ENCODE measurements at regions not wholly inside any gene's neighbourhood (a gene's known extent, or its start where the extent isn't known, plus 50 kb on each side); places are given as distances from the start of the nearest gene placed in this dataset.

DNA sequence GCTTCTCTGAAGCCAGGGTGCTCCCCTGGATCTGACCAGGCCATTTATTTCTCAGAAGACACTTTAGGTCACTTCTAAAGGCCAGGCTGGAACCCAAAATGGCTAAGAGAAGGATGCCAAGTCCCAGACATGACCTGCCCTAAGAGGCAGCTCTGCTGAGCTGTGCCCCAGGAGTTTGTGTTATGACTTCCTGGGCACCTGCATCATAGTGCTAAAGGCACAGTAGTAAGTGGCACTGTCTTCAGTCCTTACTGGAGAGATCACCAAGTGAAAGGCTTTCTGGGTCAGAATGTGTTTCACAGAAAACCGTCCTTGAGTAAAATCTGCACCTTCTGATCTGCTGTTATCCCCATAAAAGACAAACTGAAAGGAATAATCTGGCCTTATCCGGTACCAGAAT, 120.2 kb downstream of the DAD1 start:
- WGBS, 2 donors = 71 to 95% methylated on average over 2 of the region's 2 CpGs
- no peaks in the 10 kb centered on the region for H3K36me3 ChIP-seq
- no peak for TF ChIP-seq POLR2A (IDR thresholded peaks at IDR 0.05)
- TF ChIP-seq, protein P1, sequence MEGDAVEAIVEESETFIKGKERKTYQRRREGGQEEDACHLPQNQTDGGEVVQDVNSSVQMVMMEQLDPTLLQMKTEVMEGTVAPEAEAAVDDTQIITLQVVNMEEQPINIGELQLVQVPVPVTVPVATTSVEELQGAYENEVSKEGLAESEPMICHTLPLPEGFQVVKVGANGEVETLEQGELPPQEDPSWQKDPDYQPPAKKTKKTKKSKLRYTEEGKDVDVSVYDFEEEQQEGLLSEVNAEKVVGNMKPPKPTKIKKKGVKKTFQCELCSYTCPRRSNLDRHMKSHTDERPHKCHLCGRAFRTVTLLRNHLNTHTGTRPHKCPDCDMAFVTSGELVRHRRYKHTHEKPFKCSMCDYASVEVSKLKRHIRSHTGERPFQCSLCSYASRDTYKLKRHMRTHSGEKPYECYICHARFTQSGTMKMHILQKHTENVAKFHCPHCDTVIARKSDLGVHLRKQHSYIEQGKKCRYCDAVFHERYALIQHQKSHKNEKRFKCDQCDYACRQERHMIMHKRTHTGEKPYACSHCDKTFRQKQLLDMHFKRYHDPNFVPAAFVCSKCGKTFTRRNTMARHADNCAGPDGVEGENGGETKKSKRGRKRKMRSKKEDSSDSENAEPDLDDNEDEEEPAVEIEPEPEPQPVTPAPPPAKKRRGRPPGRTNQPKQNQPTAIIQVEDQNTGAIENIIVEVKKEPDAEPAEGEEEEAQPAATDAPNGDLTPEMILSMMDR (IDR thresholded peaks at IDR 0.05) = no peak
- no peak overlapping the region for H3K27ac ChIP-seq
- no peaks in the 10 kb centered on the region for H3K27me3 ChIP-seq
- H3K9me3 ChIP-seq = no peaks in the 10 kb centered on the region
- H3K4me3 ChIP-seq (replicated peaks in 1 of 3) = no peak overlapping the region
- DNase-seq = no peak
- peaks cover 0 to 7% of the 10 kb centered on the region in 2 donors for H3K4me1 ChIP-seq
- intact Hi-C loops (cut with DNase I) = no loop called here

DNA sequence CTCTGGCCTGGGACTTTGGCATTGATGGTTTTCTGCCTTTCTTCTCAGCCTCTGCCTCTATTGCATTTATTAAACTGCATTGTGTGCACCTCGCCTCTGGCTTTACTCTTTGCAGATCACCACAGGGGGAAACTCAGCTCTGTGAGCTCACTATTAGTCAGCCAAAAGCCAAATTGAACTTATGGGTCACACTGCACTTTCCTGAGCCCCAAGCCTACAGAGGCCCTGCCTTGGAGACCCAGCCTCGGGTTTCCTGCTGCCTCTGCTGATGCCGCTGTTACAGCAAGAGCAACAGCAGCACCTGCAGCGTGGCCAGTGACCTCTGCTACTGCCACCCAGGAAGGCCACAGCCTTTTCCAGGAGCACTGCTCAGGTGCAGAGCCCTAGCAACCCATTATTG, 122.5 kb downstream of the DAD1 start:
- no peak overlapping the region for H3K4me3 ChIP-seq (replicated peaks in 1 of 3)
- no peaks in the 10 kb centered on the region for H3K36me3 ChIP-seq
- no peaks in the 10 kb centered on the region for H3K9me3 ChIP-seq
- no peak overlapping the region for H3K27ac ChIP-seq
- 82 to 95% methylated on average over 4 of the region's 4 CpGs for WGBS, 2 donors
- TF ChIP-seq, protein P1 (IDR thresholded peaks at IDR 0.05) = no peak
- no peak for TF ChIP-seq POLR2A (IDR thresholded peaks at IDR 0.05)
- H3K4me1 ChIP-seq = peaks cover 0 to 2% of the 10 kb centered on the region in 2 donors
- intact Hi-C loops (cut with DNase I) = no loop called here
- no peaks in the 10 kb centered on the region for H3K27me3 ChIP-seq
- no peak for DNase-seq

DNA sequence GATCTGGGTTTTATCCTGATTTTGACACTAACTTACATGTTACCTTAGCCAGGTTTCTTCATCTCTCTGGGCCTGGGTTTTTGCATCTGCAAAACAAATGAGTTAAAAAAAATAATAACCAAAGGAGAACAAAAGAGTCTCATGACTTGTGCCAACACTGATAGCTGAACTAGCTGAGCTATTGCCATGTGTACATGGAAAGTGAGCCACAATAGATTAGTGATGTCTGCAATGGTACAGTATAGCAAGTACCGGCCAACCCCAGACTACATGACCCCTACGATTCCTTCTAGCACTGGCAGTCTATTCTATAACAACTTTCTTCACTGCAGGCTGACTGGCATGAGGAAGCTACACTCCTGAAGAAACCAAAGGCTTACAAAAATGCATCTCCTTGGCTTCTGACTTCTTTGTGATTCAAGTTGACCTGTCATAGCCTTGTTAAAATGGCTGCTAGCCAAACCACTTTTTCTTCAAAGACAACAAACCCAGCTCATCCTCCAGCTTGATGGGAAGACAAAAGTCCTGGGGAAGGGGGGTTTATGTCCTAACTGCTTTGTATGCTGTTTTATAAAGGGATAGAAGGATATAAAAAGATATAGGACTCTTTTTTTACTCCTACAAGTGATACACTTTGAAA, 123.7 kb downstream of the DAD1 start:
- Histone ChIP-seq H3K27me3 (no peaks in the 10 kb centered on the region), H3K36me3 (no peaks in the 10 kb centered on the region), H3K4me1 (peaks cover 0 to 5% of the 10 kb centered on the region in 2 donors), H3K9me3 (no peaks in the 10 kb centered on the region), H3K4me3 (replicated peaks in 1 of 3) (no peak overlapping the region), H3K27ac (no peak overlapping the region)
- TF ChIP-seq POLR2A (IDR thresholded peaks at IDR 0.05) = no peak
- TF ChIP-seq, protein P1 (IDR thresholded peaks at IDR 0.05) = no peak
- no peak for DNase-seq
- intact Hi-C loops (cut with DNase I) = no loop called here
- 92 to 93% methylated on average over 2 of the region's 2 CpGs for WGBS, 2 donors

DNA sequence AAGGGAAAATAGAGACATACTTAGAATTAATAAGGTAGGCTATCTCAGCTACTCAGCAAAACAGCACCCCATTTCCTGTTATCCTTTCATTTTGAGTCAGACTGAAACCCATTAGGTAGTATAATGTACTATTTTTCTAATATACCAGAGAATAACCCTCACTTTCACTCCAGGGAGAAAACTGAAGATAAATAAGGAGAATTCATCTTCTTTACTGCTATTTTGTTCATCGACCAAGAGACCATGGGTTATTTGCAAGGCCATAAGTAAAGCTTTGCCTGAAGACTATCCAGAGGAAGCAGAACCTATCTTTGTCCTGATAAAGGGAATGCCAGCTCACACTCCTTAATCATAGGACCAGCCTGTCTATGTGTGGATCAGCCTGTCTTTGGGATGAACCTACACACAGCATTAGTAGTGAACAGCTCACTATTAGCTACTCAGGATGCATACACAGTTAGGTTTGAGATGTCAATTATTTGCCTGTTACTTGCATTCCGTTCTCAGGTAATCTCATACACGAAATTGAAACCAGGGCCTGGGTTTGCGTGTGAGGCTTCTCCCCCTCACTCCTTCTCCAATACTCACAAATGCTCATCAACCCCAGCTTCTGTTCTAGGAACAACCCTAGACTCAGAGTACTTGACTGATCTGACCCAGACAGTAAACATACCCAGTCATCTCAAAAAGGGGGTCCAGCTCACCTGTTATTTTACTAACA, 124.4 kb downstream of the DAD1 start:
- 95 to 96% methylated on average over 4 of the region's 4 CpGs for WGBS, 2 donors
- Histone ChIP-seq H3K9me3 (no peaks in the 10 kb centered on the region), H3K36me3 (no peaks in the 10 kb centered on the region), H3K4me1 (peaks cover 0 to 11% of the 10 kb centered on the region in 2 donors), H3K27ac (no peak overlapping the region), H3K27me3 (no peaks in the 10 kb centered on the region), H3K4me3 (replicated peaks in 1 of 3) (no peak overlapping the region)
- no peak for DNase-seq
- no peak for TF ChIP-seq POLR2A (IDR thresholded peaks at IDR 0.05)
- TF ChIP-seq, protein P1 (IDR thresholded peaks at IDR 0.05) = no peak
- intact Hi-C loops (cut with DNase I) = no loop called here

DNA sequence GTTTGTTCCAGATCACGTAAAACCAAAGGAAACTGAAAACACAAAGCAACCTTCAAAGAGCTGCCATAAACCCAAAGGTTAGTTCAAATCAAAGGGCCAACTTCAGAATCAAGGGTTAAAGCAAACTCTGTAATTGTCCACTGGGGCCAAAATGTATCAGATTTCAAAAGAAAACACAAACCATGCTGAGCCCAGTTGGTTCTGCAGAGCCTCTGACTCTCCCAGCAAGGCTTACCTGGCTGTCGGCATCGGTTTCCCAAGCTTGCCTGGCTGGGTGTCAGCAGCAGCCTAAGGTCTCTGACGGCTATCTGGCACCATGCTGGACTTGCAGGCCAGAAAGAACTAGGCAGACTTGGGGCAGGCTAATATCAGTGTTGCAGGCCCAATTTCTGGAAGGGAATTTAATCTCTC, 125.3 kb downstream of the DAD1 start:
- no peak overlapping the region for H3K4me3 ChIP-seq (replicated peaks in 1 of 3)
- no peaks in the 10 kb centered on the region for H3K9me3 ChIP-seq
- no peaks in the 10 kb centered on the region for H3K36me3 ChIP-seq
- peaks cover 0 to 11% of the 10 kb centered on the region in 2 donors for H3K4me1 ChIP-seq
- intact Hi-C loops (cut with DNase I) = no loop called here
- no peak for TF ChIP-seq POLR2A (IDR thresholded peaks at IDR 0.05)
- TF ChIP-seq, protein P1 (IDR thresholded peaks at IDR 0.05) = no peak
- 84 to 88% methylated on average over 4 of the region's 4 CpGs for WGBS, 2 donors
- H3K27me3 ChIP-seq = no peaks in the 10 kb centered on the region
- H3K27ac ChIP-seq = no peak overlapping the region
- peak in 1 of 2 donors; percentile 10 for DNase-seq
